GM19438 (cell line): ENCODE measurements at regions not wholly inside any gene's neighbourhood (a gene's known extent, or its start where the extent isn't known, plus 50 kb on each side); places are given as distances from the start of the nearest gene placed in this dataset.

Experiments
- ATAC-seq: cut with Tn5 transposase; IDR thresholded peaks from one replicate; pipeline ENCODE4 v1.9.1; 2021; ENCODE audit warnings: low read depth; ENCODE audit not compliant: unreplicated experiment

DNA sequence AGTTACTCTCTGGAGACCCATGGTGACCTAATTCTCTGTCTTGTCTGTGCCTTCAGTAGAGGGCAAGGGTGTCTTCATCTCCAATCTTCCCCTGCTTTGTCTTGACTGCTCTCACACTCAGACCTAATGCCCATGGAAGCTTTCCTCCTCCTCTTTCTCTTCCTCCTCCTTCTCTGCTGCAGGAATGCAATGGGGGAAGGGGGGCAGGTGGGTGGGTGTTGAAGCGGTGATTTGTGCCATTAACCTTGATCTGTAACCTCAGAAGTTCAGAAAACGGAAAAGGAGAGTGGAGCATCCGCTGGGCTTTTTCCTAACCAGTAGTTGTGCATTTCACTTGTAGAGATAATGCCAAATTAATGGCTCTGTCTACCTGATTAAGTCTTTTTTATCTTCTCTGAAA lies 172.3 kb upstream of the CDH11 start:
- ATAC-seq, result no peak

DNA sequence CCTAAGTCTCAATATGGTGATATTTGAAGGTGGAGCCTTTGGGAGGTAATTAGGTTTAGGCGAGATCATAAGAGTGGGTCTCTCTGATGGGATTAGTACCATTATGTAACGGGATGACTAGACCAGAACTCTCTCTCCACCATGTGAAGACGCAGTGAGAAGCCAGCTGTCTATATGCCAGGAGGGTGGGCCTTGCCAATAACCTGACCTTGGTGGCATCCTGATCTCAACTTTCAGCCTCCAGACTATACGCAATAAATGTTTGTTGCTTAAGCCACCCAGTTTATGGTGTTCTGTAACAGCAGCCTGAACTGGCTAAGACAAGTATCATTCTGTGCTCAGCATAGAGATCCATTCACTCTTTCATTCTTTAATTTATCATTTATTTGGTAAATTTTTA lies 167.2 kb upstream of the CDH11 start:
- ATAC-seq, result no peak

DNA sequence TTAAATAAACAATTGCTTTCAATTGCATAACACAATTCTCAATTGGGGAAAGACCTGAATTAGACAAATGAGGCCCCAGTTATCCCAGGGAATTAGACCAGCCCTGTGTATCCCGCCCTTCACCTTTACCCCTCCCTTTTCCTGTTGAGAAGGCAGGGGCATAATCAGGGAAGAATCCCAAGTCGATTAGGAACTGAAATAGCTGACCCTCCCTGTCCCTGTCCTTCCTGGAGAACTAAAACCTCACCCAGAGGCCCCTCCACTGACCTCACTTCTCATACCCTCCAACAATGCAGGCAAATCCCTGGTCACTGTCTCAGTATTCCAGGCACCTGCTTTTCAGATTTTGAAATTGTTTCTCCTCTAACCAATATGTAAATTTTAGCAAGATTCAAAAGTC lies 165.4 kb upstream of the CDH11 start:
- no peak for ATAC-seq

DNA sequence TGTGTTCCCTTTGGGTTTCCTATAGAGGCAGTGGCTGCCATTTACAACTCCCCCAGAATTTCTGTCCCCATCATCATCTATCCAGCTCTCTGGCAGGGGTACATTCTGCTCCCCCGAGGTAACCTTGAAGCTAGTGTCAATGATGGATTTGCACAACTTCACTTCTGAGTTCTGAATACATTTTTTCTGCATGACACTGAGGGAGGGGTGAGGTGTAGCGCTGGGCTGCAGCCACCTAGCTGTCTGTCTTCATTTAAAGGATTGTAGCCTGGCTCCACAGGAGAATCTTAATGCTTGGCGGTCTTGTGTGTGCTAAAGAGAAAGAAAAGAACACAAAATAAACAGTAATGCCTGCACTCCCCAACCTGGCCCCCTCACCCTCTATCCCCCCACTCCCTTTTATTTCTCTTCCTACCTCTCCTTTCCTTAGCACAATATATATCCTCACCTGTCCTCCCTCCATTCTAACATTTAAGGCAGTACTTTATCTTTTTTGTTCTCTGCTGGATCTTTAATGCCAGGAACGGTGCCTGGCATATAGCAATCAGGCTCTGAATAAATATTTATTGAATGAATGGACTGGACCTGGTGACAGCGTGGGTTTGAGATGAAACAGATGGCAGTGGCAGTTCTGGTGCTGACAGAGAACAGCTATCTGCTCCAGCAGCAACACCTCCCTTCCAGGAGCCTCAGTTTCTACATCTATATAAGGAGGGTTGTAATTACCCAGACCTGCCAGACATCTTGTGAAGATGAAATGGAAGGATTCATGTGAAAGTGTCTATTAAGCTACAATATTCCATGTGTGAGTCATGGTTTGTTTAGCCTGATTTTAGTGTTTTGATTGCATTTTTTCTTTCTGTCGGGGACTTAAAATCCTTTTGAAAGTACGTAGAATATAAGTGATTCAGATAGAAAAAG lies 163.5 kb upstream of the CDH11 start:
- ATAC-seq, result no peak

DNA sequence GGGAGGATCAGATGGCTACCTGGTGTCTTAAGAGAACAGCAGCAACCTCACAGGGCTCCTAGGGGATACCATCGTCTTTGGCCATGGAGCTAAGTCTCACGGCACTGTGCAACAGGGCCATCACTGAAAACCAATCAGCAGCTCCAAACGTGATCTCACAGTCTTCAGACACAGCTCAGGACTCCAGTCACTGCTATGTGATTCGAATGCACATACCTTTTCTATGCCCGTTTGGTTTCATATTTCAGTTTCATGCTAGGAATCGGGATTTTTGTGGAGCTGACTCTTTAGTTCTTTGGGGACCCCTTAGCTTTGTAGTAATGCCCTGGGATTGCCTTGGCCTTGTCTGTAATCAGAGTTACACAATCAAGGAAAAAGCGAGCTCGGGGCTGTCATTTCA lies 162.8 kb upstream of the CDH11 start:
- no peak for ATAC-seq

DNA sequence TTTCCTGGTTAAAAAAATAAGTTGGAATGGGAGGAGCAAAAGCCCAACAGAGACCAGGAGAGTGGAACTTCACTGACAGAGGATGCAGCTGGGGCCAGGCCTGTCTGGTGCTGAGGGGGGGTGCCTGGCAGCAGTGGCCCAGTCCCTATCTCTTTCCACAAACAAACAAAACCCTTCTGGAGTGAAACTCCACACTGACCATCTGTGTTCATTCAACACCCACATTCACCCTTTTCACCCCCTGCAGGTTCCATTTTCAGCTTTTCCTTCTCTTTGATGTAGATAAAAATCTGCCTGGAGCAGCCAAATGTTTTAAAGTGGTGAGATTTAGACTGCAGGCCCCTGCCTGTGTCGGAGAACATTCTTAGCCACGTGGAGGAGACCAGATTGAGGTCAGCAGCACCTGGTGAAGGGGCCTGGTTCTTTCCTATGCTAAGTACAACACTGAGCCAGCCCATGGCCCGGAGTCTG lies 161.4 kb upstream of the CDH11 start:
- ATAC-seq, result no peak

DNA sequence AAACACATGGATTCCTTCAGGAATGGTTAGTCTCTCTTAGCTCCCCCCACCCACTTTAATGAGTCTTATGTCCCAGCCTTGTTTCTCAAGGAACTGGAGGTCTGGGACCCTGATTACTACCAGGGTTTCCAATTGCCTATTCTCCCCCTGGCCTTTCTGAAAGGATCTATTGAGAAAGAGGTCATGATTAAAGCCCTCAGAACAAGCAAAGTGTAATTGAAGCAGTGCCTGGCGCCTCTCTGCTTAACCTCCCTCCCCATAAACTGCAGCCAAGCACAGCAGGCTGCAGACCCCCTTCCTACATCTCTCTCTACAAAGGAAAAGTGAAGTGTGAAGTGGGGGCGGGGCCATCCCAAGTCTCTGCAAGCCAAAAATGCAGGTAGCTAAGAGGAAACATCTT lies 159.7 kb upstream of the CDH11 start:
- ATAC-seq, result no peak

DNA sequence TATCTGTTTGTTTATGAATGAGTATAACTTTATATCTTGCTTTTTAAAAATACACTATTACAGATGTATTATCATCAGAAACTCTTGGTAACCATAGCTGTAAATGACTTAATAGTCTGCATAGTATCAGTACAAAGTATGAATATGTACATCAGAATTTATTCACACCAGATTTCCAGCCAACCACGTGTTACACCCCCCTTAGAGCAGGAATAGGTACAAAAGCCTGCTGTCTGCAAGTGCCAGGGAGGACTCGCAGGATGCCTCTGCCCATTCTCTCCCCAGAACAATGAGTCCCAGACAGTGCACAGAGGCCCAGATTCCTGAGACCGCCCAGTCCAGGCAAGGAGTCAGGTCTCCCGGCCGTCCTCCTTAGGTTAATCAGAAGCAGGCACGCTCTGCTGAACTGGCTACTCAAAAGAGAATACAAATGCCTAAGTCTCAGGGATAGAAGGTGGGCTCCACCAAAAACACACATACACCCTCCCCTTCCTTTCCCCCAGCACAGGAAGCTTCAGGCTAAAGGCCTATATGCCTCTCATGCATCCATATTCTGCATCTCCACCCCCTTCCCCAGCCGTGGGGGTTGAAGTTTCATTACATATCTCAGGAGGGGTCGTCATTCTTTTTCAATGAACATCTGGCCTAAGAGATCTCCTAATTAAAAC lies 159.1 kb upstream of the CDH11 start:
- no peak for ATAC-seq

DNA sequence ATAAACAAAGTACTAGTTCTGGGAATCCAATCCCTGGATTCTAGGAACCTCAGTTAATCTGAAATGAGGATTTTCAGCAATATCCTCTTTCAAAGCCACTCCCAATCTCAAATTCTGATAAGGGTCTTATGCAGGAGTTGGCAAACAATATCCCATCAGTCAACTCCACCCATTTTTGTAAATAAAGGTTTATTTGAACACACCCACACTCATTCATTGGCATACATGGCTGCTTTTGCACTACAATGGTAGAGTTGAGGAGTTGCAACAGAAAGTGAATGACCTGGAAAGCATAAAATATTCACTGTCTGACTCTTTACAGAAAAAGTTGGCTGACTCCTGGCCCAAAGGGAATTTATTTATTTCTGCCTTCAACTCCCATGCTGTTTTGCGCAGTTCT lies 157.7 kb upstream of the CDH11 start:
- ATAC-seq, result no peak

DNA sequence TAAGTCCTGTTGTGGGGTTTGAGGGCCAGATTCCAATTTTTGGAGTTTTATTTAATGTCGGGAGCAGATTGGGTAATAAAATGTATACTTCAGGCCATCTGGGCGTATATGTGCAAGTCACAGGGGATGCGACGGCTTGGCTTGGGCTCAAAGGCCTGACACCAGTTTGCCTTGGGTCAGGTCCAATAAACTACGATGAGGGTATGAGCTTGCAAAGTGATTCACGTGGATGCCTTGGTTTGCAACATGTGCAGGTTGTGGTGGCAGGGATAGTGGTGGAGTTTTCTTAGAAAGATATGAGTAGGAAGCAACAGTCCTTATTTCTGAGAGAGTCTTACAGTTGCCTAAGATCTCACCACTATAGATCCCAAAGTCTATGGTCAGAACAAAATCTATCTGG lies 157.0 kb upstream of the CDH11 start:
- ATAC-seq, result no peak

DNA sequence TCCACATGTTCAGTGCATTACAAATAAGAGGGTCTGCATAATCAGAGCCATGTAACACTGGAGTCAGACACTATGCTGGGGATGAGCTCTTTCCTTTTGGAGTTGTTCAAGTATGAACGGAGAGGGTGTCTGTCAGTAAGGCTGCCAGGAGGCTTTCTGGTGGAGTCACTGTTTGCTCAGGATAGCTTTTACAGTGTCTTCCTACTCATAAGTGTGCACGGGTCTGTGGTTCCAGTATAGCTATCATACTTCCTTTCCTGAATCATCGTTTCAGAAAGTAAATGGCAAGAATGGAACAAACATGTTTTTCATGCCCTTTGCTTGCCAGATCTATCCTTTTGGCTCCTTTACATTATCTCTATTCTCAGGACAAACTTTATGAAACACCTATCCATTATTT lies 152.7 kb upstream of the CDH11 start:
- no peak for ATAC-seq

DNA sequence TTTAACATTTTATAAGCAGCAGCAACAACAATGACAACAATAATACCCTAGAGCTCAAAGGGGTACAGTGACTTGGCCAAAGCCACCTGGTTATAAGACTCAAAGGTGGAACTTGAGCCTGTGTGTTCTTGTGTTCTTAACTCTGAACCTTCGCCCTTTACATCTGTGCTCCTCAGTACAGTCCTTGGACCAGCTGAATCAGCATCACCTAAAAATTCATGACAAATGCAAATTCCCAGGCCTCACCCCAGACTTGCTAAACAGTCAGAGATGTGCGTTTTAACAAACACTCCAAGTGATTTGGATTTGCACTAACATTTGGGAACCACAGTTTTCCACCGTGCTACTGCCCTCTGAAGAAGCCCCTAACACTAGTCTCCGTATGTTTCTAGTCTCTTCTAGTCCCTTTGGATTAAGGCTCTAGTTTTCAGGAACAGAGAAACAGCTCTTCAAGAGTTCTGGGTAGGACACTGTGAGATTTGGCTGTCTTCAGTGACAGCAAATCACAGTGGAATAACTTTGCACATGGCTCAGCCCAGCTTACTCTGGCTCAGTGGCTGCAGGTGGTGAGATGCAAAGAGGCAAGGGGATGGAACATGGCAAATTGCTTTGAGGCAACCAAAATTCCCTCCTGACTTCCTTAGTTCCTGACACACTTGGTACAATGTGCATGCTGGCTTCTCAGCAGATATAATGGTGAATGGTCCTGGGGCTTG lies 151.0 kb upstream of the CDH11 start:
- ATAC-seq, result no peak

DNA sequence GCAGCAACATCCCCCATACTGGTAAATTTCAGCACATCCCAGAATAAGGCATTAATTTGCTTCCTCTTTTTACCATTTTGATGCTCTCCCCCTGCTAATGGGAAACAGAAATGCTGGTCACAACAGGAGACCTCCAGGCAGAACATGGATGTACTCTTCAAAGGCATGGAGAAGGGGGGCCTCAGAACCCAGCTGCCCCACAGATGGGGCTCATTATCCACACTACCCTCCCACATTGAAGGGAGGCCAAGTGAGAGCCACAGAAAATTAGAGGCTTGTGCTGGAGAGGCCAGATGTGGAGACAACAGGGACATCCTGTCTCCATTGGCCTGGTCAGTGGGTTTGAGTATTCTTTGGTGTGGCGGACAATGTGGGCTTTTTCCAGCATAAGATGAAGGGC lies 150.1 kb upstream of the CDH11 start:
- ATAC-seq, result no peak

DNA sequence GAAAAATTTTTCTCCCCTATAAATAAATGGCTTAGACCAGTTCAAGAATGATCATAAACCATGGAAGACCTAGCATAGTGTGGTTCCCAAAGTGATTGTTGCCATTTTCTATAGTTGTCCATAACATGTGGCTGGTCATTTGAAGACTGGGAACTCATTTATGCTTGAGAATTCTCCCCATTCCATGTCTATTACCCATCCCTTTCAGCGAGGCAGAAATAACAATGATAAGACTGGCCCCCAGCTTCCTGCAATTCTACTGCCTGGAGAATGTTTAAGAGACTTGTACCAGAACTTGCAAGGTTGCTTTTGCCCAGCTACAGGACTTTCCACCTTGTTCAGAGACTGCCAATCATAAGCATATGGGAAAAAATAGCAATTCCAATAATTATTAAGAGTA lies 146.5 kb upstream of the CDH11 start:
- no peak for ATAC-seq

DNA sequence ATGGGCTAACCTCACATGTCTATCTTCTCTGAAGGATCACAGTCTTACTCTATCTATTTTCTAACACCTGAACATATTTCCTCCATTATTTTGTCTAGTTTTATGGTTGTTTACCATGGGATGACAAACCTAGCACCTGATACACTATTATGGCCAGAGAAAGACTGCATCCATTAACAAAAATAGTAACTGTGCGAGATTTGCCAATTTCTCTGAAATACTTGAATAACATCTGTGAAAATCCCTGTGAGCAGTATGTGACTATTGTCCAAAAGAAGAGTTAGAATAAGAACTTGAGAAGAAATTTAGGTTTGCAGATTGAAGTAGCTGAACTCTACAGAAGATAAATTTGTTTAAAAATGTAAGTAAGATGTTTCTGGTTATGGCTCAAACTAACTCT lies 142.0 kb upstream of the CDH11 start:
- ATAC-seq, result no peak

DNA sequence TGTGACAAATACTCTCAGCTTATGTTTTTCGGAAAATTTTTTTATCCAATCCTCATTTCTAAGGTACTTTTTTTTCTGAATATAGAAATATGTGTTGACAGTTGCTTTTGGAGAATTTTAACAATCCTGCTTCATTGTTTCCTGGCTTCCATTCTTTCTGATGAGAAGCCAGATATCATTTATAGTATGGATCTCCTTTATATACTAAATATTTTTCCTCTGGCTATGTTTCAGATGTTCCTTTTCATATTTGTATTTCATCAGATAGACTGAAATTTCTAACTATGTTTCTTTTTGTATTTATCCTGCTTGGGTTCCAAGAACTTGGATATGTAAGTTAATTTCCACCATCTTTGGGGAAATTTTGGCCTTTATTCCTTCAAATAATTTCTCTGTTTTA lies 138.9 kb upstream of the CDH11 start:
- no peak for ATAC-seq

DNA sequence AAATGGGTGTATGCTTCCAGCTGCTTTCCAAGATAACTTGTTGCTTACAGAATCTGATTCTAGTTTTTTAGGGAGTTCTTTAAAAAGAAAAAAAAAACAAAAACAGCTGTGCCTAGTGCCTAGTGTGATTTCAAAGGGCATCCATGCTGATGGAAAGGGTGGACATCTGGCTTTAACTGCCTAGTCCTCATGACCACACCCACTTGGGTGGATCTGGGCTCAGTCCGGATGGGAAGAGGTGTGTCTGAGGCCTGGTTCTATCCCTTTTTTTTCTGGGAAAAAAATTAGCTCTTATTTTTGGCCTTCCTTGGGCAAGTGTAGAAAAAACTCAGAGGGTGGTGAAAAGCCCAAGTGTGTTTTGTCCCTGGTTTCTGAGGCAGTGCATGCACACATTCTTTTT lies 132.3 kb upstream of the CDH11 start:
- no peak for ATAC-seq

DNA sequence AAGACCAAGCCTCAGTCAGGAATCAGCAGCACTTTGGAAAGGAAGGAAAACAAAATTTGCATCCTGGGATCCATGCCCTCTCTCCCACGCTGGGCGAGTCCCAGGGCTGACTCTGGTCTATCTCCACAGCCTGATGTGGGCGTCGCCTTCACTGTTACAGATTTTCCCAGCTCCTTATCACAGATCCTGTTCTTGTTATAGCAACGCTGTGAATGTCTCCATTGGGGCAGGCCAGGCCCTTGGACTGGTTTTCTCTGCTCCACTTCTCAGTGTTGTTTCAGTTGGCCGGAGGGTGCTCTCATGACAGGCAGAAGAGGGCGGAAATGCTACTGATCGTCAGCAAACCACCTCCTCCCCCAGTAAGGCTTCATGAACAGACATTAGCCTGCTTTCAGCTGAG lies 127.9 kb upstream of the CDH11 start:
- ATAC-seq, result no peak

DNA sequence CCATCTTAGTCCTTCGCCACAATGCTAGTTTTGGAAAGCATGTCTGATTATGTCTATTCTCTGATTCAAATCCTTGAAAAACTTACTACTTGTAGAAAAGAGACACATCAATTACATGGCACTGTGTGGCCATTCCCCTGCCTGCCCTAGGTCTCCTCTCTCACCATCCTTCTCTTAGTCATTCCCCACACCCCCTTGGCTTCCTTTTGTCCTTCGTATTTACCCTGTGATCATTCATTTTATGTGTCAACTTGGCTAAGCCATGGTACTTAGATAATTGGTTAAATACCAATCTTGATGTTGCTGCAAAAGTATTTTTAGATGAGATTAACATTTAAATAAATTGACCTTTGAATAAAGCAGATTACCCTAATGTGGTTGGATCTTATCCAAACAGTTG lies 122.9 kb upstream of the CDH11 start:
- no peak for ATAC-seq

DNA sequence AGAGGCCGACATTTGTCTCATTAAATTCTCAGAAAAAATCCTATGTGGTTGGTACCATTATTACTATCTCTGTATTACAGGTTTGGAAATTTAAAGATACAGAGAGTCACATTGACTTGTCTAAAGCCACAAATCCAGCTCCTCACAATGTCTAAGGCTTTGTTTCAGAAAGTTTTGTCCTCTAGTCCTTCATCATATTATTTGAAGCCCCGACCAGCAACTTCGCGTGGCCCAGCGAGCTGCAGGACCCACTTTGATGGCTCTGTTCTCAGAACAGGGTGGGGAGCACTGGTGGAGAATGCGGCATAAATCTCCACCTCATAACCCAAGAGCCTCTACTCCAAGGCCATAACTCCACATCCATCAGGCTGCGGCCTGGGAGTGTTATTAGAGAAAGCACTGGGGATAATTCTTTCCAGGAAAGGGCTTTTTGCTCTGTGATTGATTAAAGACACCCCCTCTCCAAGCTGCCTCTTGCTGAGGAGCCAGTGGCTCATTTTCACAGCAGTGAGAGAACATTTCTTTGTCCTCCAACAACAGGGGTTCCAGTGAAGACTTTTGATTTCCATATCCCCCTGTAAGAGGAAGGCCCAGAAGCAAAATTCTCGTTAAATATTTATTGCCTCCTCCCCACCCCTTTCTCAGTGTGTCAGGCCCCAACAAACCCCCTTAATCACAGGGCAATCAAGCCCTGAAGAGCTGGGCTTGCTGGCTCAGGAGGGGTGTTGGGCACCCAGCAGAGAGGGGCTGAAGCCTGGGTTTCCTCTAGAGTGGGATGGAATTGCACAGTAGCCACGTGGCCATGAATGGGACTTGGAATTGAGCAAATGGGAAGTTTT lies 113.7 kb upstream of the CDH11 start:
- no peak for ATAC-seq
